PFSK-1 (cell line): ENCODE measurements at regions not wholly inside any gene's neighbourhood (a gene's known extent, or its start where the extent isn't known, plus 50 kb on each side); places are given as distances from the start of the nearest gene placed in this dataset.

Experiments
- POLR2AphosphoS5 ChIP-seq: IDR thresholded peaks from 2 replicates; pipeline ENCODE4 v1.6.1; 2012; ENCODE audit warnings: low read depth, mild to moderate bottlenecking, control low read depth, low read length, moderate library complexity
- REST ChIP-seq, 2 experiments: IDR thresholded peaks; 2 replicates each; pipeline versions ENCODE4 v1.6.1 to v1.8.0; 2011 to 2012; ENCODE audit warnings: low read depth in 2 of 2, low read length in 2 of 2, control low read depth in 1 of 2, inconsistent platforms in 1 of 2, mild to moderate bottlenecking in 1 of 2, moderate library complexity in 1 of 2; ENCODE audit not compliant: insufficient read depth in 1 of 2
- SIN3A ChIP-seq: IDR thresholded peaks from 2 replicates; pipeline ENCODE4 v1.6.1; 2012; ENCODE audit warnings: mild to moderate bottlenecking, low read length, moderate library complexity, borderline replicate concordance; ENCODE audit not compliant: insufficient read depth

- no peak for TF ChIP-seq POLR2AphosphoS5
- no peak for TF ChIP-seq SIN3A
- no peak for TF ChIP-seq REST (IDR thresholded peaks at IDR 0.05; ENCODE audit: insufficient read depth in 1 of 2, low read depth in 2 of 2, low read length in 2 of 2)
Observed at GRCh38 chr10:130931256-130931655, 380.3 kb downstream of the TCERG1L start.
